ENCODE measurements at regions not wholly inside any gene's neighbourhood (a gene's known extent, or its start where the extent isn't known, plus 50 kb on each side); places are given as distances from the start of the nearest gene placed in this dataset.

DNA sequence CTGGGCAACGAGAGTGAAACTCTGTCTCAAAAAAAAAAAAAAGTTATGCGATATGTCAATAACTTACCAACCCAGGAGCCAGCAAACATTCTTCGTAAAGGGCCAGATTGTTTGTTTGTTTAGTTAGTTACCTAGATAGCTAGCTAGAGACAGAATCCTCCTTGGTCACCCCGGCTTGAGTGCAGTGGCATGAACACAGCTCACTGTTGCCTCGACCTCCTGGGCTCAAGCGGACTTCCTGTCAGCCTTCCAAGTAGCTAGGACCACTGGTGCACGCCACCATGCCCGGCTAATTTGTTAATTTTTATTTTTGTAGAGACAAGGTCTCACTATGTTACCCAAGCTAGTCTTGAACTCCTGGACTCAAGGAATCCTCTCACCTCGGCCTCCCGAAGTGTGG is 113.0 kb downstream of the LITAF start:
- no peak for TF ChIP-seq CTCF (IDR thresholded peaks at IDR 0.05; ENCODE audit: insufficient read depth, low read depth, low read length)
- TF ChIP-seq EZH2 (IDR thresholded peaks at IDR 0.05; ENCODE audit: insufficient read depth, low read length), result no peak

All from astrocyte (in vitro differentiated cells and primary cell).